Renal cortex interstitium (tissue), 11 donors: ENCODE measurements at regions not wholly inside any gene's neighbourhood (a gene's known extent, or its start where the extent isn't known, plus 50 kb on each side); places are given as distances from the start of the nearest gene placed in this dataset.

Source experiments
- DNase-seq, 11 donors: peaks; one replicate each; pipeline ENCODE4 v3.0.0-alpha.2; 2013; ENCODE audit warnings: low read depth in 9 of 11, low spot score in 4 of 11; ENCODE audit errors: extremely low read depth in 1 of 11

DNA sequence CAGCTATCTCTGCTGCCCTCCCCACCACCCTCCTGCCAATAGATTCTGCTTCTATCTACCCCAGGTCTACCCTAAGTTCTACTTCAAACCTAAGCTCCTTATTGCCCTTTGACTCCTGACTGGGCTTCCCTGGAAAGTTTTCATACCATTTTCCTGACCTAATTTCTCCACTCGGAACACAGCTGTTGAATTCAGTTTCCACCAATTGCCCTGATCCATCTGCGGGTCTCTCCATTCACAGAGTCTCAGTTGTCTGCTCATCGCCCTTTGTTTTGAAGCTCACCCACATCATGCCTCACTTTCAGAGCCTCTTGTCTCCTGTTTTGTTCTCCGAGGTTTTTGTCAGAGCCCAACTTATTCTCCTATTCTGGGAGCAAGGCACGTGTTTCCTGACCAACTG lies 56.8 kb upstream of the ABI3BP start:
- no peak for DNase-seq

DNA sequence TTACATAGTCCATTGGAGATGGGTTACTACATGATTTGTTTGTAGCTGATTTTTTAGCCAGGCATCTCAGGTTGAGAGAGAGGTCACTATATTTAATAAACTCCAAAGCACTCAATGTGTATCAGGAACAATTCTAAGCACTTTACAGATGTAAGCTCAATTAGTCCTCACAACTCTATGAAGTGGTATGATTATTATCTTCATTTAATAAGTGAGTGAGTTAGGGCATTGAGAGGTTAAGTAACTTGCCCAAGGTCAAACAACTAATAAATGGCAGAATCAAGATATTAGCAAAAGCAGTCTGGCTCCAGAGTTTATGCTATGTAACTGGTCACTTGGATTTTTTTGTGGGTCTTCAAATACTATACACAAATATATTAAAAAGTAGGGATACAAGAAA lies 56.3 kb upstream of the ABI3BP start:
- no peak for DNase-seq

DNA sequence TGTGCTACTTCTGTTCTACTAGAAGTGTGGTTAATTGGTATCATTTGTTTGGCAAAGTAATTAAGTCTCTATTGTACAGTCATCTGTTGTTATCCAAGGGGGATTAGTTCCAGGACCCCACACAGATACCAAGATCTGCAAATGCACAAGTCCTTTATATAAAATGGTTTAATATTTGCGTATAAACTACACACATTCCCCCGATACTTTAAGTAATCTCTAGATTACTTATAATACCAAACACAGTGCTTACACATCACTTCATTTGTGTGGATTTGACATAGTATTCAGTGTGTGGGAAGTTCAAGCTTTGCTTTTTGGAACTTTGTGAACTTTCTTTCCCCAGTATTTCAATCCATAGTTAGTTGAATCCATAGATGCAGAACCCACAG lies 50.5 kb upstream of the ABI3BP start:
- no peak for DNase-seq

DNA sequence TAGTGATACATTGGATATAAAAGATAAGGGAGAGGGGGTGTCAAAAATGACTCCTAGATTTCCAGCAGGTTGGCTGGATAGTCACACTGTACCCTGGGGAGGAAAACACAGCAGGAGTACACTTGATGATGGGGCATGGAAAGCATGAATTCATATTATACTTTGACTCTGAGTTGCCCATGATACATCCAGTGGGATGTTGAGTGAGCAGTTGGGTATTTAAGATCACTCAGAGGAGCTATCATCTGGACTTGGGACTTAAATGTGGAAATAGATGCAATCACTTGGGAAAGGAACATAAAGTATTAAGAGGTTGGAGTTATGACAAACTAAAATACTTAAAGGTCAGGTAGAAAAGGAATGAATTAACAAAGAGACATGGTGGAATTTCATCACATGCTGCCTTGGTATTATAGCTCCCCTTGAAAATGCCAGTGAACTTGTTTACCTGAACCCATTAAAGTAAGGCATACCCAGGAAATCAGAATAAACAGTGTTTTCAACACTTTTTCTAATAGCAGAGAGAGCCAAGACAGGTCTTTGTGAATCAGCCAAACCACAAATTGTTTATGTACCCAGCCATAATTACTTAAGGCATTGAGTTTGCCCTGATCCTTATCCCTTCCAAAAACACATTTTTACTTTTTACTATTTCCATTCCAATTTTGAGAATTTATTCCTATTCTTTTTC lies 49.9 kb upstream of the ABI3BP start:
- no peak for DNase-seq
